HCT116 (cell line): ENCODE measurements at regions not wholly inside any gene's neighbourhood (a gene's known extent, or its start where the extent isn't known, plus 50 kb on each side); places are given as distances from the start of the nearest gene placed in this dataset.

Experiments
- ATAC-seq: fragments of 200-7000 bp; cut with Tn5 transposase; 2 replicates; pipeline ENCODE4 v1.9.1; 2020; ENCODE audit warnings: mild to moderate bottlenecking, moderate library complexity
- BruUV-seq: library from RNA; stranded (reverse); fragments of 400-500 nt; replicated peaks from 2 replicates; lab custom pipeline; 2021; lab: Mats Ljungman, UMichigan
- CTCF ChIA-PET: fragments of 300-600 bp; sonication (Branson Sonifier 250); formaldehyde crosslinking; loops from one replicate; lab custom pipeline; 2021; ENCODE audit warnings: antibody characterized with exemption; lab: Charles Lee
- POLR2A ChIA-PET: fragments of 300-600, 350-600 bp; sonication (Branson Sonifier 250); formaldehyde crosslinking; loops from one replicate; lab custom pipeline; 2021; ENCODE audit warnings: antibody characterized with exemption; lab: Charles Lee
- RAD21 ChIA-PET, 2 experiments: fragments of 300-600 bp; sonication (Branson Sonifier 250); formaldehyde crosslinking; loops; one replicate each; lab custom pipeline; 2023; ENCODE audit warnings: low total read pairs in 2 of 2; ENCODE audit not compliant: uncharacterized antibody in 2 of 2, unreplicated experiment in 2 of 2, low non-redundant PET in 1 of 2; lab: Charles Lee
- DNase-seq: peaks from one replicate; pipeline ENCODE4 v3.0.0-alpha.2; 2010; ENCODE audit warnings: low read depth, low spot score
- H2AFZ ChIP-seq: fragments of 200-600 bp; shearing (Covaris generic), sonication (generic); 2 replicates; pipeline ENCODE4 v1.6.1; 2017; ENCODE audit warnings: low read depth, mixed run types, mixed read lengths, antibody characterized with exemption, low read length; ENCODE audit not compliant: poor library complexity, severe bottlenecking
- H3K27ac ChIP-seq: 2 replicates; pipeline ENCODE4 v1.5.1; 2012; ENCODE audit warnings: low read depth, low read length
- H3K27me3 ChIP-seq: fragments of 200-600 bp; sonication (generic); 2 replicates; pipeline ENCODE4 v1.6.1; 2016; ENCODE audit warnings: mixed run types, low read length, mixed read lengths; ENCODE audit not compliant: insufficient read depth
- H3K36me3 ChIP-seq, 2 experiments: fragments of 200-500 bp in 1 of 2; fragments of 200-600 bp in 1 of 2; sonication (Bioruptor generic) in 1 of 2; sonication (generic) in 1 of 2; 2 replicates each; pipeline versions ENCODE4 v1.5.1 to v1.6.1; 2014 to 2016; ENCODE audit warnings: low read length in 2 of 2, inconsistent platforms in 1 of 2, mixed read lengths in 1 of 2, mixed run types in 1 of 2; ENCODE audit not compliant: insufficient read depth in 2 of 2, control insufficient read depth in 1 of 2
- H3K4me1 ChIP-seq, 2 experiments: fragments of 200-600 bp in 1 of 2; sonication (generic) in 1 of 2; 2 replicates each; pipeline versions ENCODE4 v1.5.1 to v1.6.1; 2012 to 2017; ENCODE audit warnings: low read length in 2 of 2, inconsistent platforms in 1 of 2, mild to moderate bottlenecking in 1 of 2, mixed read lengths in 1 of 2, mixed run types in 1 of 2, moderate library complexity in 1 of 2; ENCODE audit not compliant: insufficient read depth in 2 of 2, control insufficient read depth in 1 of 2
- H3K4me2 ChIP-seq: fragments of 200-600 bp; sonication (generic); 2 replicates; pipeline ENCODE4 v1.6.1; 2017; ENCODE audit warnings: mixed run types, low read length, mixed read lengths
- H3K4me3 ChIP-seq, 2 experiments: fragments of 200-600 bp in 1 of 2; sonication (generic) in 1 of 2; replicated peaks in 1 of 2; 2 replicates each; pipeline ENCODE4 v1.5.1; 2011 to 2016; ENCODE audit warnings: low read length in 2 of 2, control low read depth in 1 of 2, low read depth in 1 of 2, mild to moderate bottlenecking in 1 of 2, mixed read lengths in 1 of 2, mixed run types in 1 of 2
- H3K79me2 ChIP-seq: fragments of 200-600 bp; sonication (generic); 2 replicates; pipeline ENCODE4 v1.6.1; 2017; ENCODE audit warnings: mild to moderate bottlenecking, mixed run types, low read length, moderate library complexity, mixed read lengths; ENCODE audit not compliant: insufficient read depth
- H3K9ac ChIP-seq: fragments of 200-600 bp; sonication (generic); 2 replicates; pipeline ENCODE4 v1.6.1; 2016; ENCODE audit warnings: low read length, mixed read lengths
- H3K9me2 ChIP-seq: fragments of 200-600 bp; sonication (generic), shearing (Covaris generic); 2 replicates; pipeline ENCODE4 v1.6.1; 2017; ENCODE audit warnings: mixed run types, mild to moderate bottlenecking, moderate library complexity; ENCODE audit not compliant: insufficient read depth
- H3K9me3 ChIP-seq, 2 experiments: fragments of 200-500 bp in 1 of 2; fragments of 200-600 bp in 1 of 2; sonication (Bioruptor generic) in 1 of 2; sonication (generic) in 1 of 2; 2 replicates each; pipeline ENCODE4 v1.6.1; 2014 to 2017; ENCODE audit warnings: low read length in 2 of 2, mixed read lengths in 2 of 2, inconsistent platforms in 1 of 2, low read depth in 1 of 2, mild to moderate bottlenecking in 1 of 2, mixed run types in 1 of 2, moderate library complexity in 1 of 2; ENCODE audit not compliant: control insufficient read depth in 1 of 2, insufficient read depth in 1 of 2
- H4K20me1 ChIP-seq: fragments of 200-600 bp; sonication (generic), shearing (Covaris generic); 2 replicates; pipeline ENCODE4 v1.6.1; 2017; ENCODE audit warnings: mixed run types, mild to moderate bottlenecking, moderate library complexity; ENCODE audit not compliant: insufficient read depth
- ATF3 ChIP-seq: IDR thresholded peaks from 2 replicates; pipeline ENCODE4 v1.6.1; 2012
- EGR1 ChIP-seq: IDR thresholded peaks from 2 replicates; pipeline ENCODE4 v1.6.1; 2012; ENCODE audit warnings: low read depth
- ELF1 ChIP-seq: IDR thresholded peaks from 2 replicates; pipeline ENCODE4 v1.6.1; 2012; ENCODE audit warnings: low read depth, borderline replicate concordance
- EZH2phosphoT487 ChIP-seq: fragments of 200-600 bp; IDR thresholded peaks from 2 replicates; pipeline ENCODE4 v1.6.1; 2018; ENCODE audit warnings: antibody characterized with exemption, borderline replicate concordance
- JUND ChIP-seq: IDR thresholded peaks from 2 replicates; pipeline ENCODE4 v1.6.1; 2012
- POLR2AphosphoS5 ChIP-seq: IDR thresholded peaks from 2 replicates; pipeline ENCODE4 v1.6.1; 2011; ENCODE audit warnings: mild to moderate bottlenecking, low read depth, low read length, moderate library complexity
- RAD21 ChIP-seq: IDR thresholded peaks from 2 replicates; pipeline ENCODE4 v1.6.1; 2012; ENCODE audit warnings: low read depth, mild to moderate bottlenecking
- REST ChIP-seq: IDR thresholded peaks from 2 replicates; pipeline ENCODE4 v1.6.1; 2012; ENCODE audit warnings: low read depth
- SIN3A ChIP-seq: IDR thresholded peaks from 2 replicates; pipeline ENCODE4 v1.6.1; 2012; ENCODE audit warnings: low read depth
- ZFX ChIP-seq: fragments of 450-650 bp; IDR thresholded peaks from 2 replicates; pipeline ENCODE4 v1.6.1; 2017
- intact Hi-C: fragments of 100-400 bp; cut with micrococcal nuclease; formaldehyde crosslinking; loops from 2 replicates; pipeline ENCODE4 v1.10.0; 2022

GRCh38 chr14:23814527-23815256 lies 138.9 kb upstream of the DHRS4 start (continued):
- TF ChIP-seq REST (no peak), POLR2AphosphoS5 (no peak)

- Histone ChIP-seq H3K79me2 (no peaks in the 10 kb centered on the region), H4K20me1 (no peaks in the 10 kb centered on the region), H3K9me2 (no peaks in the 10 kb centered on the region), H3K4me1 (peaks cover 0 to 6% of the 10 kb centered on the region in 2 experiments; a peak in 1 of 4 replicates), H3K27ac (no peak overlapping the region), H3K9me3 (no peaks in the 10 kb centered on the region), H3K4me3 (no peak overlapping the region), H3K36me3 (no peaks in the 10 kb centered on the region), H3K4me2 (no peak overlapping the region), H3K27me3 (no peaks in the 10 kb centered on the region), H2AFZ (no peak overlapping the region), H3K9ac (no peak overlapping the region)
- ChIA-PET POLR2A (no interaction called here), CTCF (no interaction called here), RAD21 (no interaction called here)
- BruUV-seq: no TSS peak
- DNase-seq (no peak), ATAC-seq (no peak; the same call in 1 of the 2 replicates)
- intact Hi-C loops: no loop called here
- TF ChIP-seq EZH2phosphoT487 (no peak), ZFX (no peak), EGR1 (no peak), ELF1 (no peak), RAD21 (no peak), ATF3 (no peak), POLR2AphosphoS5 (no peak), SIN3A (no peak), JUND (no peak)
These were observed 137.2 kb upstream of the DHRS4 start for GRCh38 chr14:23816371-23816770.
